ENCODE measurements at regions not wholly inside any gene's neighbourhood (a gene's known extent, or its start where the extent isn't known, plus 50 kb on each side); places are given as distances from the start of the nearest gene placed in this dataset.
A peak's percentile ranks its signal among the peaks of the same experiment; 100 is the strongest.
"Not testable (repeated sequence)": the region's sequence is repeated elsewhere in the genome, so short reads cannot be mapped to it uniquely, and the experiment has no call there.

GRCh38 chr11:27241311-27242122 lies 121.5 kb downstream of the CCDC34 start:
- peak; percentile 34 for DNase-seq

- no peak for DNase-seq
These were observed 123.6 kb downstream of the CCDC34 start for GRCh38 chr11:27239305-27239942.

- DNase-seq, result no peak
These were observed 124.2 kb downstream of the CCDC34 start for GRCh38 chr11:27238811-27239210.

GRCh38 chr11:27237643-27238042 lies 125.4 kb downstream of the CCDC34 start:
- no peak for DNase-seq

- no peak for DNase-seq
These were observed 128.1 kb downstream of the CCDC34 start for GRCh38 chr11:27234961-27235360.

GRCh38 chr11:27234043-27234668 lies 128.9 kb downstream of the CCDC34 start:
- DNase-seq, result no peak

GRCh38 chr11:27233654-27234042 lies 129.4 kb downstream of the CCDC34 start:
- no peak for DNase-seq

GRCh38 chr11:27231530-27231929 lies 131.5 kb downstream of the CCDC34 start:
- no peak for DNase-seq

GRCh38 chr11:27230192-27230572 lies 132.8 kb downstream of the CCDC34 start:
- DNase-seq, result no peak

- no peak for DNase-seq
These were observed 133.4 kb downstream of the CCDC34 start for GRCh38 chr11:27229511-27230191.

- DNase-seq, result no peak
These were observed 134.1 kb downstream of the CCDC34 start for GRCh38 chr11:27228906-27229290.

GRCh38 chr11:27228232-27228905 lies 134.6 kb downstream of the CCDC34 start:
- DNase-seq, result no peak

GRCh38 chr11:27227736-27228135 lies 135.3 kb downstream of the CCDC34 start:
- DNase-seq, result no peak

- not testable (repeated sequence) for DNase-seq
These were observed 143.5 kb downstream of the CCDC34 start for GRCh38 chr11:27219487-27220039.

- no peak for DNase-seq
These were observed 144.5 kb downstream of the CCDC34 start for GRCh38 chr11:27218421-27219038.

GRCh38 chr11:27217948-27218420 lies 145.0 kb downstream of the CCDC34 start:
- DNase-seq, result no peak

- no peak for DNase-seq
These were observed 145.5 kb downstream of the CCDC34 start for GRCh38 chr11:27217496-27217895.

GRCh38 chr11:27216270-27217149 lies 146.5 kb downstream of the CCDC34 start:
- DNase-seq, result no peak

GRCh38 chr11:27215471-27216269 lies 147.3 kb downstream of the CCDC34 start:
- DNase-seq, result no peak

GRCh38 chr11:27214713-27215112 lies 148.3 kb downstream of the CCDC34 start:
- no peak for DNase-seq

Measured in hematopoietic multipotent progenitor cell treated with erythropoietin and hydrocortisone succinate and interleukin-3 and kit ligand, for 8 days (in vitro differentiated cells).